ENCODE measurements at regions not wholly inside any gene's neighbourhood (a gene's known extent, or its start where the extent isn't known, plus 50 kb on each side); places are given as distances from the start of the nearest gene placed in this dataset.

DNA sequence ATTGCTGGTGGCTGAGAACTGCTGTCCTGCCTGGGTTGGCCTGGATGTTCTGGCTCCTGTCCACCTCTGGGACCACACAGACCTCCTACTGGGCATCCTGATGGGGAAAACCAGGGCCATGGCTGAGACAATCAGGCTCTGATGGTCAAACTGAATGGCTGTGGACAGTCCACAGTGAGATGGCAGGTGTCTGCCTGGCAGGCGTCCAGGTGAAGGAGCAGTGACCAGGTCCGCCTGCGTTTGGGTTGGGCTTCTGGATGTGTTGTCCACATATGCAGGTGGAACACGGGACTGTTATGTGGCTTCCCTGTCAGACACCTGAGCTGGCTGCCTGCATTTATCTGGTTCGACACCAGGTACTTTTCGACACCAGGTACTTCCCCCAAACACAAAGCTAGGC is 241.7 kb downstream of the BUB3 start:
- Histone ChIP-seq H3K79me1 (ENCODE audit: low read depth, low read length) (no peaks in the 10 kb centered on the region; the same call in 1 of the 2 replicates), H3K23ac (ENCODE audit: insufficient read length) (no peak overlapping the region), H2BK12ac (ENCODE audit: low read depth, low read length) (no peak overlapping the region), H3K9ac (replicated peaks in 1 of 4; ENCODE audit: extremely low read depth in 1 of 4, low read depth in 3 of 4, low read length in 3 of 4) (no peak overlapping the region), H3K4me3 (ENCODE audit: extremely low read depth in 1 of 4, insufficient read depth in 2 of 4, low read depth in 3 of 4, low read length in 4 of 4) (no peak overlapping the region), H4K91ac (replicated peaks; ENCODE audit: insufficient read length, low read length) (no peak overlapping the region), H3K14ac (ENCODE audit: insufficient read length) (no peak overlapping the region), H4K8ac (ENCODE audit: extremely low read depth, insufficient read depth, low read length) (no peak overlapping the region), H4K20me1 (replicated peaks in 1 of 2; ENCODE audit: control insufficient read depth in 1 of 2, insufficient read depth in 2 of 2, low read length in 2 of 2) (no peaks in the 10 kb centered on the region), H4K5ac (ENCODE audit: insufficient read length, low read depth, low read length) (no peak overlapping the region), H3K18ac (ENCODE audit: extremely low read depth, low read length) (no peak overlapping the region), H2BK15ac (ENCODE audit: low read length) (no peak overlapping the region), H3K4ac (replicated peaks; ENCODE audit: insufficient read length, low read depth, low read length) (no peak overlapping the region), H2BK5ac (ENCODE audit: low read depth, low read length) (no peak overlapping the region), H3K36me3 (ENCODE audit: control insufficient read depth in 2 of 4, insufficient read depth in 4 of 4, low read length in 3 of 4) (no peaks in the 10 kb centered on the region), H2AK5ac (ENCODE audit: low read depth, low read length) (no peak overlapping the region), H3K27ac (ENCODE audit: low read depth, low read length) (no peak overlapping the region), H2BK20ac (ENCODE audit: low read length) (no peak overlapping the region), H3K9me3 (ENCODE audit: insufficient read depth in 2 of 2, low read depth in 1 of 2, low read length in 1 of 2) (peaks cover 10 to 18% of the 10 kb centered on the region in 2 experiments), H3K79me2 (ENCODE audit: control insufficient read depth in 1 of 2, insufficient read depth in 2 of 2, low read length in 2 of 2) (no peaks in the 10 kb centered on the region), H3K4me2 (ENCODE audit: insufficient read depth in 1 of 2, low read depth in 2 of 2, low read length in 2 of 2) (no peak overlapping the region), H3K27me3 (replicated peaks in 1 of 4; ENCODE audit: control insufficient read depth in 3 of 4, extremely low read depth in 1 of 4, insufficient read depth in 3 of 4, low read length in 3 of 4) (no peaks in the 10 kb centered on the region), H3K4me1 (replicated peaks in 1 of 4; ENCODE audit: control insufficient read depth in 3 of 4, insufficient read depth in 4 of 4, low read length in 3 of 4) (no peaks in the 10 kb centered on the region; a peak in 1 of 7 replicates), H3K23me2 (ENCODE audit: low read depth, low read length) (peaks cover 6% of the 10 kb centered on the region; the same call in 1 of the 2 replicates), H2AFZ (ENCODE audit: low read length) (no peak overlapping the region), H3K56ac (replicated peaks; ENCODE audit: insufficient read length, low read depth, low read length) (no peak overlapping the region), H2BK120ac (replicated peaks; ENCODE audit: low read depth, low read length) (no peak overlapping the region)
- CTCF ChIA-PET (ENCODE audit: partially characterized antibody): no interaction called here
- no peak for FAIRE-seq
- no peak for DNase-seq (ENCODE audit: low read depth in 1 of 2, low spot score in 2 of 2)
- POLR2A ChIA-PET (ENCODE audit: partially characterized antibody): no interaction called here
- WGBS, 2 experiments (ENCODE audit: extremely low coverage in 1 of 2, insufficient coverage in 1 of 2, insufficient read length in 1 of 2, insufficient replicate concordance in 2 of 2, low coverage in 1 of 2, low lambda C conversion rate in 2 of 2, missing lambda C conversion rate in 1 of 2): 90% methylated on average over 6 of the region's 6 CpGs; no CpG with 5 or more reads in 1 of the 2 experiments
- no peak for TF ChIP-seq TBP (IDR thresholded peaks at IDR 0.05; ENCODE audit: low read depth, low read length)
- no peak for TF ChIP-seq KDM1A (IDR thresholded peaks at IDR 0.05; ENCODE audit: borderline replicate concordance, low read length)
- TF ChIP-seq CHD2 (IDR thresholded peaks at IDR 0.05; ENCODE audit: low read length): no peak
- TF ChIP-seq HDAC6 (IDR thresholded peaks at IDR 0.05; ENCODE audit: low read depth, low read length): no peak
- no peak for TF ChIP-seq CTCF (IDR thresholded peaks at IDR 0.05; ENCODE audit: control extremely low read depth in 1 of 3, insufficient read depth in 1 of 3, low read depth in 1 of 3, low read length in 3 of 3)
- TF ChIP-seq TEAD4 (IDR thresholded peaks at IDR 0.05; ENCODE audit: low read depth, low read length): no peak
- no peak for TF ChIP-seq CBX5 (IDR thresholded peaks at IDR 0.05; ENCODE audit: low read depth, low read length)
- TF ChIP-seq, protein P1, sequence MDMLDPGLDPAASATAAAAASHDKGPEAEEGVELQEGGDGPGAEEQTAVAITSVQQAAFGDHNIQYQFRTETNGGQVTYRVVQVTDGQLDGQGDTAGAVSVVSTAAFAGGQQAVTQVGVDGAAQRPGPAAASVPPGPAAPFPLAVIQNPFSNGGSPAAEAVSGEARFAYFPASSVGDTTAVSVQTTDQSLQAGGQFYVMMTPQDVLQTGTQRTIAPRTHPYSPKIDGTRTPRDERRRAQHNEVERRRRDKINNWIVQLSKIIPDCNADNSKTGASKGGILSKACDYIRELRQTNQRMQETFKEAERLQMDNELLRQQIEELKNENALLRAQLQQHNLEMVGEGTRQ (IDR thresholded peaks at IDR 0.05; ENCODE audit: low read length): no peak
- no peak for TF ChIP-seq ASH2L (IDR thresholded peaks at IDR 0.05; ENCODE audit: low read length)
- TF ChIP-seq GTF2F1 (IDR thresholded peaks at IDR 0.05; ENCODE audit: borderline replicate concordance, low read depth, low read length): no peak

Data from H1 (cell line).